HK-2 (cell line): ENCODE measurements at regions not wholly inside any gene's neighbourhood (a gene's known extent, or its start where the extent isn't known, plus 50 kb on each side); places are given as distances from the start of the nearest gene placed in this dataset.
"Not testable (repeated sequence)": the region's sequence is repeated elsewhere in the genome, so short reads cannot be mapped to it uniquely, and the experiment has no call there.

Experiments used
- DNase-seq: peaks from one replicate; pipeline ENCODE4 v3.0.0-alpha.2; 2018; ENCODE audit not compliant: unreplicated experiment

DNA sequence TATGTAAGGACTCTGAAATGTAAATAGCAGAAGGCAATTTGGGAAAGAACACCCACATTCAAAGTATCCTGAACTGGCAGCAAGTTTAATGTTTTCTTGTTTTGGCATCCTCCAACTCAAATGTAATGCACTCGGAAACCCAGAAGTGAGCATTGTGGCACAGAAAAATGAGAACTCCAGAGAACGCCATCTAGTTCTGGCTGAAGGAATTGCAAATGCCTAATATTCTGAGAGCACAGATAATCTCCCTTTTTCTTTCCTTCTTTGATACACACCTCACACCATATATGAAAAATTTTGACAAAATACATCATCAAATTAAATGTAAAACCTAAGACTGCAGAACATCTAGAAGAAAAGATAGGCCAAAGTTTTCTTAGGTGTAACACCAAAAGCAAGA, 52.1 kb downstream of the PWWP3B start:
- no peak for DNase-seq

DNA sequence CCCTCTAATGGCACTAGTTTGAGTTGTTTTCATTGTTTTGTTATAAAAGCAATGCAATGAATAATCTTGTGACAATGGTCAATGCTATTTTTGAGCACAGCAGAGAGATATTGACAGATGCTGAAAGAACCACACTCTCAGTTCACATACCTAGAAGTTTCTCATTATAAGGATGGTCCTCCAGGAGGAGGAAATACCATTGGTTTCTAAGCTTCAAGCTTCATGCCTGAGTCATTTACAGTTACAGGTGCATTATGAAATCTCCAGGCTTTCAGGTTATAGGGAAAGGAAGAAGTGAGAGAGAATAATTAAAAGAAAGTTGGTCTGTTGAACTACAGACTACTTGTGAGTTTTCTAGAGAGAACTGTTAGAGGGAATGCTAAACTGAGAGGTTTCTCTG, 75.3 kb downstream of the PWWP3B start:
- DNase-seq, result no peak

GRCh38 chrX:106246511-106246910, 78.4 kb downstream of the PWWP3B start:
- no peak for DNase-seq

DNA sequence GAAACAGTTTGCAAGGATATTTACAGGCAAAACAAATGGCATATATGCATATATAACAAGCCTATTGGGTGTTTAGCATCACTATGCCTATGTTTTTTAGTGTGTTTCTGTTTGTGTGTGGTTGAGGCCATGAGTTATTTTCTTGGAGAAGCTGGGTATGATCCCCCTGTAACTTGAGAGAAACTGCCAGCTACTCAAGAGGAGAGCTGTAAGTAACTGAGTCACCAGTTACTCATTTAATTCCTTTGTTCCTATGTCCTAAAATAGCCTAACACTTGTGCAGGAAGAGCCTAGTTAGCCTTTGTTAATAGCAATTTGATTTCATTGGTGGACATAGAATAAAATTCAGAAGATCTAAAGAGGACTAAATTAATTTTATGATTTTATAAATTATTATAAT, 79.1 kb downstream of the PWWP3B start:
- DNase-seq, result no peak

GRCh38 chrX:106249706-106250379, 81.7 kb downstream of the PWWP3B start:
- no peak for DNase-seq

- DNase-seq, result no peak
Observed at GRCh38 chrX:106263817-106264216, 95.7 kb downstream of the PWWP3B start.

- not testable (repeated sequence) for DNase-seq
Observed at GRCh38 chrX:106273947-106274587, 106.0 kb downstream of the PWWP3B start.

DNA sequence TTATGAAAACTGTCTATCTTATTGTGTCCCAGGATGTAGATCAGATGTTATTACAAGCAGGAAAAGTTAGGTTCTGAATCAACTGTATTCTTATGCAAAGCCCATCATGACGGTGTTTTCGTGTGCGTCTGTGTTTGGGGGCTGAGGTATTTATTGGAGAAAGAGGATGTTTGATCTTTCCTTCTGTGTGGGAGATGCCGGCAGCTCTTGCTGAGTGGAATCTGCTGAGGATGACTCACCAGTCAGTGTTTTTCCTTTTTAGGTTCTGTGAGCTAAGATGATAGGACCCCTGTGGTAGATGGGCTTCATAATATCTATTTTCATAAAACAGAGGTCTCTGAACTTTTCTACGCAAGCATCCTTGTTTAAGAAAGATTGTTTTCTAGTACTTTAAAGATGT, 107.1 kb downstream of the PWWP3B start:
- not testable (repeated sequence) for DNase-seq

DNA sequence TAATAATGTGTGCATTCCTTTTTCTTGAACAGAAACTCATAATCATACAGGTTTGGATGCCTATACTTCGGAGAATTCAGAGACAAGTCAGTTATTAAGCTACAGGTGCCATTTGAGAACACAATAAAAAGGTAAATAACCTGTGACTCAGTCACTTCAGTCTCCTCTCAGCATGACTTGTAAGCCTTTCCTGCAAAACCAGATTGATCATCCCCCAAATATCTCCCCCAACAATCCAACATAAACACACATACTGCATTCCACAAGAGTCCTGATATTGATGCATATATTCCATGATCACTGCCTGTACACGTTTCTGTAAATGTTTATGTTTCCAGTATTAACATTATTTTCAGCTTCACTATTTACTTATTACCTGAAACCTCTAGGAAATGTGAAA, 110.8 kb downstream of the PWWP3B start:
- DNase-seq, result no peak

DNA sequence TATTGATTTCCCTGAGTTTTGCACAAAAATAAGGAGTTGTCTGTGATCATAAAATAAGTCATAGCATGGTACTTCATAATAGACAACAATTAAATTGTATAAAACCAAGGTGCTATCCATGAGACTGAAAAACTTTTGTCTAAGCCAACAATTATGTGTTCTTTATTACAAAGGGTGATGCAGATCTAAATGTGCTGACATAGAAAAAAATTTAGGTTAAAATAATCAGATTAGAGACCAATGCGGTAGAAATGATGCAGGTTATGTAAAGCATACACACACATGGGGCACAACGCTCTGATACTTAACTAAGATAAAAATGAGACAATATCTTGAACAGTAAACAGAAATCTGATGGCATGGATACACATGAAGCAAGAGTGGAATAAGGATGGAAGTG, 113.3 kb downstream of the PWWP3B start:
- DNase-seq, result no peak

DNA sequence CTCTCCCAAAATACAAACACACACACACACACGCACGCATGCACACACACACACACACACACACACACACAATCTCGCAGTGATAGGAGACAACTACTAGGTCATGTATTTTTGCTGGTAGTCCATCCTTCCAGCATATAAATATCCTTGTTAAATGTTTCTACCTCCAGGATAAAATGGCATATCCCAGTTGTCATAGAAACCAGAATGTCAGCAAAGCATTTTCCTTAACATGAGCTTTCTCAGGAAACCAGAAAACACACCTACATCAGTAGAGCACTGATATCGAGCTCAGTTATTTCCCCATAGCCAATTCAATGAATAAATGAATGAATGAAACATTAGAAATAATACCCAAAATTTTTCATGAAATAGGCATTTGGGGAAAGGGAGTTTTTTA, 115.7 kb downstream of the PWWP3B start:
- no peak for DNase-seq

GRCh38 chrX:106284431-106285025, 116.4 kb downstream of the PWWP3B start:
- DNase-seq, result no peak

DNA sequence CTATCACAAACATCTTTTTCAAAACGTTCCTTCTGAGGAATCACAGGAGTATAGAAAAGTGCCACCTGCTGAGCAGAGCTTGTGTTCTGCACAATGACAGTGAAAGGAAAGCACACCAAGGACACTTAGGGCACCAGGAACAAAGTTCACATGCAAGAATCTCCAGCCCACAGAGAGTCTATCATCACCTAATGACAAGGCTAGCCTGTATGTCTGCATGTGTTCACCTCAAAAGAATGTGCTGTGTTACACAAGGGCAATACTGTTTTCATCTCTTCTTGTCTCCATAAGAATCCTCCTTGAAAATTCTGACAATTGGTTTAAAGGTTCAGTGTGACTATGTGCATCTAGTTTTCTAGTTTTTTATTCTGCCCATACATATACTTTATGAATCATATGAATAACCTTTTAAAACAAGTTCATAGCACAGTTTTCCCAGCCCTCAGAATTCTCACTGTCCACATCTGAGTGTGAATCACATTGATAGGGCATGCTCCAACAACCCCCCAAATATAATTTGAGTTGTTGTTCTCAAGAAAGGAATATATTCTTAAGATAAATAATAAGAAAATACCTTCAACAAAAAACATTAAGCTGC, 118.0 kb downstream of the PWWP3B start:
- DNase-seq, result no peak

GRCh38 chrX:106290778-106291177, 122.7 kb downstream of the PWWP3B start:
- not testable (repeated sequence) for DNase-seq

- DNase-seq, result not testable (repeated sequence)
Observed at GRCh38 chrX:106291779-106292390, 123.8 kb downstream of the PWWP3B start.

DNA sequence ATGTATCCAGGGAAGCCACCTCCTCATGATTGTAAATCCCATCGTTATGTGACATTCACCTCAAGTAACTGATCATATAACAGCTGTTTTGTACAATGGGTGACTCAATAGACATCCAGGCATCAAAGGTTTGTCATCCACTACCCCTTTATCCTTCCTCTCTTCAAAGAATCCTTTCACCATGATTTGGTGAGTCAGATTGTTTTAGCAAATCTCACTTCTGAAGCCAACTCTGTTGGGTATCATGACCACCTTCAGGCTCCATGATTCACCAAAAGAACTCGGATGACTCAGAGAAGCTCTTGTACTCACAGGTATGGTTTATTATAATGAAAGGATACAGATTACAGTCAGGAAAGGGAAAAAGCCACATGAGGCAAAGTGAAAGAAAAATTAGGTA, 132.1 kb downstream of the PWWP3B start:
- DNase-seq, result no peak

DNA sequence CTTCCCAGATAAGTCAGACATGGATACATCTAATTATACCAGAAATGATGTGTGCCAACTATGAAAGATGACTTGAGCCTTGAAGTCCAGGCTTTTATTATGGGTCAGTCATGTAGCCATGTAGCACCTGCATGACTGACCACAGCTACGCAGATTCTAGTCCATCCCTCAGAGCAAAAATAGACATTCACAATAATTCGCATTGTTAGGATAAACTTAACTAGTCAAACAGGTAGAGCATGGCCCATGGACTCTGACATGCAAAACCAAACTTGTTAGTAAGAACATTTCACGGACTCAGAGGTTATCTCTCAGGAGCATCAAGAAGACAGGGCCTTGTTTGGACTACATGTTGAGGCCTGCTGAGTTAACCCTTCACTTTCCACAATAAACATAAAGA, 132.6 kb downstream of the PWWP3B start:
- no peak for DNase-seq

GRCh38 chrX:106302304-106302703, 134.2 kb downstream of the PWWP3B start:
- DNase-seq, result no peak

GRCh38 chrX:106306391-106306947, 138.4 kb downstream of the PWWP3B start:
- no peak for DNase-seq

GRCh38 chrX:106323357-106323756, 155.3 kb downstream of the PWWP3B start:
- no peak for DNase-seq

- DNase-seq, result no peak
Observed at GRCh38 chrX:106331606-106332005, 163.5 kb downstream of the PWWP3B start.

GRCh38 chrX:106341823-106342222, 173.7 kb downstream of the PWWP3B start:
- DNase-seq, result no peak
